Osteocyte (in vitro differentiated cells): ENCODE measurements at regions not wholly inside any gene's neighbourhood (a gene's known extent, or its start where the extent isn't known, plus 50 kb on each side); places are given as distances from the start of the nearest gene placed in this dataset.
"Not testable (repeated sequence)": the region's sequence is repeated elsewhere in the genome, so short reads cannot be mapped to it uniquely, and the experiment has no call there.

Experiments
- DNase-seq: peaks from one replicate; pipeline ENCODE4 v3.0.0; 2021; ENCODE audit warnings: mixed read lengths; ENCODE audit not compliant: unreplicated experiment; ENCODE audit errors: extremely low spot score
- H3K27ac Mint-ChIP-seq: one replicate; pipeline ENCODE4 v1.8.0; 2021; ENCODE audit warnings: mild to moderate bottlenecking, mixed read lengths; ENCODE audit not compliant: unreplicated experiment
- H3K27me3 Mint-ChIP-seq: one replicate; pipeline ENCODE4 v1.8.0; 2021; ENCODE audit warnings: mixed read lengths; ENCODE audit not compliant: unreplicated experiment
- H3K36me3 Mint-ChIP-seq: one replicate; pipeline ENCODE4 v1.8.0; 2021; ENCODE audit warnings: mixed read lengths; ENCODE audit not compliant: unreplicated experiment
- H3K4me1 Mint-ChIP-seq: one replicate; pipeline ENCODE4 v1.8.0; 2021; ENCODE audit warnings: mixed read lengths; ENCODE audit not compliant: unreplicated experiment
- H3K4me3 Mint-ChIP-seq: one replicate; pipeline ENCODE4 v1.8.0; 2021; ENCODE audit warnings: mild to moderate bottlenecking, moderate library complexity, mixed read lengths; ENCODE audit not compliant: unreplicated experiment
- H3K9me3 Mint-ChIP-seq: one replicate; pipeline ENCODE4 v1.8.0; 2021; ENCODE audit warnings: mixed read lengths; ENCODE audit not compliant: unreplicated experiment
- TF ChIP-seq, protein P1 (sequence below): fragments of 200-600 bp; sonication (generic); IDR thresholded peaks from 2 replicates; pipeline ENCODE4 v1.5.0; 2021; ENCODE audit warnings: antibody characterized with exemption, mild to moderate bottlenecking, moderate library complexity

DNA sequence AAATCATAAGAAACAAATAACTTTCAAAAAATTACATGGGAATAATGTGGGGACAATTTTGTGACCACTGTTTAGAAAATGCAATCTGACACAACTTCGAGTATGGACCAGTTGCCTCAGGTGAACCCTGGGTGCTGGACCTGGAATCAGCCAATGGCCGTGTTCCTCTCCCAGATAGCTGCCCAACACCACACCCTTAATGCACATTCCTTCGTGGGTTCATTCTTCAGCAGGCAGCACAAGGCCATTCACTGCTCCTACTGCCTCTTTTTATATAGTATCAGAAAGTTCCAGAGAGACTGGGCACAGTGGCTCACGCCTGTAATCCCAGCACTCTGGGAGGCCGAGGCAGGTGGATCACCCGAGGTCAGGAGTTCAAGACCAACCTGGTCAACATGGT is 89.1 kb upstream of the PARD3 start:
- no peaks in the 10 kb centered on the region for H3K9me3 Mint-ChIP-seq
- no peak overlapping the region for H3K4me3 Mint-ChIP-seq
- no peaks in the 10 kb centered on the region for H3K27me3 Mint-ChIP-seq
- no peak overlapping the region for H3K27ac Mint-ChIP-seq
- no peak for DNase-seq
- no peaks in the 10 kb centered on the region for H3K36me3 Mint-ChIP-seq
- TF ChIP-seq, protein P1, sequence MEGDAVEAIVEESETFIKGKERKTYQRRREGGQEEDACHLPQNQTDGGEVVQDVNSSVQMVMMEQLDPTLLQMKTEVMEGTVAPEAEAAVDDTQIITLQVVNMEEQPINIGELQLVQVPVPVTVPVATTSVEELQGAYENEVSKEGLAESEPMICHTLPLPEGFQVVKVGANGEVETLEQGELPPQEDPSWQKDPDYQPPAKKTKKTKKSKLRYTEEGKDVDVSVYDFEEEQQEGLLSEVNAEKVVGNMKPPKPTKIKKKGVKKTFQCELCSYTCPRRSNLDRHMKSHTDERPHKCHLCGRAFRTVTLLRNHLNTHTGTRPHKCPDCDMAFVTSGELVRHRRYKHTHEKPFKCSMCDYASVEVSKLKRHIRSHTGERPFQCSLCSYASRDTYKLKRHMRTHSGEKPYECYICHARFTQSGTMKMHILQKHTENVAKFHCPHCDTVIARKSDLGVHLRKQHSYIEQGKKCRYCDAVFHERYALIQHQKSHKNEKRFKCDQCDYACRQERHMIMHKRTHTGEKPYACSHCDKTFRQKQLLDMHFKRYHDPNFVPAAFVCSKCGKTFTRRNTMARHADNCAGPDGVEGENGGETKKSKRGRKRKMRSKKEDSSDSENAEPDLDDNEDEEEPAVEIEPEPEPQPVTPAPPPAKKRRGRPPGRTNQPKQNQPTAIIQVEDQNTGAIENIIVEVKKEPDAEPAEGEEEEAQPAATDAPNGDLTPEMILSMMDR, result no peak
- H3K4me1 Mint-ChIP-seq, result peaks cover 36% of the 10 kb centered on the region

DNA sequence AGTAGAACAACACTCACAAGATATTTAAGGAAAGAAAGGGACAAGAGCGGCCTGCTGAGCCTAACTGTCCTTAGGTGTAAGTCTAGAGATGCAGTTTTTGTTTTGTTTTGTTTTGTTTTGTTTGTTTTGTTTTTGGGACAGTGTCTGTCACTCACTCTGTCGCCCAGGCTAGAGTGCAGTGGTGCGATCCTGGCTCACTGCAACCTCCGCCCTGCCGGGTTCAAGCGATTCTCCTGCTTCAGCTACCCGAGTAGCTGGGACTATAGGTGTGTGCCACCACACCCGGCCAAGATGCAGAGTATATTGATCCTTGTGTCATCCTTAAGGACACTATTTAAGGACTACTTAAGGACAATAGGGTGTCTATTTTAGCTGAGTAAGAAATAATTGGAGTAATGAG is 84.1 kb upstream of the PARD3 start:
- Mint-ChIP-seq H3K4me3 (no peak overlapping the region), H3K9me3 (no peaks in the 10 kb centered on the region), H3K4me1 (peaks cover 8% of the 10 kb centered on the region), H3K27ac (no peak overlapping the region), H3K27me3 (peaks cover 2% of the 10 kb centered on the region), H3K36me3 (no peaks in the 10 kb centered on the region)
- TF ChIP-seq, protein P1, result no peak
- DNase-seq, result no peak

DNA sequence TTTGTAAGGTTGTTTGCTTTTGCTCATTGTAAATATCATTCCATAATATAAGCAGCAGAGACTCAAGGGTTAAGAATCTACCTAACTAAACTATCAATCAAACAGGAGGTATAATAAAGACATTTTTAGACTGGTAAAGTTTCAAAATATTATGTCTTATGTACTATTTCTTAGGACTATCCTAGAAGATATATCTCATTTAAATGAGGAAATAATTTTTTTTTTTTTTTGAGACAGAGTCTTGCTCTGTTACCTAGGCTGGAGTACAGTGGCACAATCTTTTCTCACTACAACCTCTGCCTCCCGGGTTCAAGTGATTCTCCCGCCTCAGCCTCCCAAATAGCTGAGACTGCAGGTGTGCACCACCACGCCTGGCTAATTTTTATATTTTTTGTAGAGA is 80.9 kb upstream of the PARD3 start:
- peaks cover 2% of the 10 kb centered on the region for H3K27me3 Mint-ChIP-seq
- DNase-seq, result no peak
- no peak overlapping the region for H3K27ac Mint-ChIP-seq
- H3K4me3 Mint-ChIP-seq, result no peak overlapping the region
- H3K4me1 Mint-ChIP-seq, result peaks cover 10% of the 10 kb centered on the region
- TF ChIP-seq, protein P1, result no peak
- H3K9me3 Mint-ChIP-seq, result no peaks in the 10 kb centered on the region
- no peaks in the 10 kb centered on the region for H3K36me3 Mint-ChIP-seq

DNA sequence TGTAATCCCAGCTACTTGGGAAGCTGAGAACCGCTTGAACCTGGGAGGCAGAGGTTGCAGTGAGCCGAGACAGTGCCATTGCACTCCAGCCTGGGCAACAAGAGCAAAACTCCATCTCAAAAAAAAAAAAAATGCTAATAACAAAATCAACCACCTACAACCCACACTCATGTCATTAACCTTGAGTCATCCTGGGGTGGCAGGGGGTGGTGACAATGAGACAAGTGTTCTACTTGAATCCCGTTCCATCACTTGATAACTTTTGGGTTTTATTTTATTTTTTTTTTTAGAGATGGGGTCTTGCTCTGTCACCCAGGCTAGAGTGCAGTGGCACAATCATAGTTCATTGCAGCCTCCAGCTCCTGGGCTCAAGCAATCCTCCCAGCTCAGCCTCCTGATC is 80.0 kb upstream of the PARD3 start:
- H3K4me3 Mint-ChIP-seq, H3K4me1 Mint-ChIP-seq, DNase-seq, H3K36me3 Mint-ChIP-seq, H3K9me3 Mint-ChIP-seq, H3K27me3 Mint-ChIP-seq, H3K27ac Mint-ChIP-seq: not testable (repeated sequence)

DNA sequence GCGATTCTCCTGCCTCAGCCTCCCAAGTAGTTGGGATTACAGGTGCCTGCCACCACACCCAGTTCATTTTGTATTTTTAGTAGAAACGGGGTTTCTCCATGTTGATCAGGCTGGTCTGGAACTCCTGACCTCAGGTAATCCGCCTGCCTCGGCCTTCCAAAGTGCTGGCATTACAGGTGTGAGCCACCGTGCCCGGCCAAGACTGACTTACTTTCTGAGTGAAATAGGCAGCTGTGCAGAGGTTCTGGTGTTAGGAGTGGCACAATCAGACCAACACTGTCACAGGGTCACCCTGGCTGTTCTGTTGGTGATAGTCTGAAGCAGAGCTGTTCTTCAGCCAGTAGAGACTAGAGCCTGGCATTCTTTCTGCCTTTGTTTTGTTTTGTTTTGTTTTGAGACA is 77.4 kb upstream of the PARD3 start:
- not testable (repeated sequence) for H3K4me3 Mint-ChIP-seq, DNase-seq

DNA sequence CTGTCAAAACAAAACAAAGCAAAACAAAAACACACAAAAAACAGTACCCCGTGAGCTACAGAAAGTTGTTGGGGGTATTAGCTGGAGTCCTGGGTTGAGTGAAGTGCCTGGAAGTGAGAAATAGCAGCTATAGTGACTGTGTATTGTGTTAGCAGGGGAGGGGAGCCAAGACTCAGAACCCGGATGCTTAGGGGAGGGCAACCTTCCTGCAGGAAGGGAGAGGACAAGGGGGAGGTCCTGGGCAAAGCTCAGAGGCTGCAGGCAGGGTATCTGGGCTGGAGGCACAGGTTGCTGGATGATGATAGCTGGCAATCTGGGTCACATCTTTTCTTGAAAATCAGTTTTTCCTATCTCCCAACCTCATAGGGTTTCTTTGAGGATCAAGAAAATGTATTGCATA is 75.8 kb upstream of the PARD3 start:
- Mint-ChIP-seq H3K4me1 (peaks cover 15% of the 10 kb centered on the region), H3K4me3 (no peak overlapping the region), H3K27ac (no peak overlapping the region), H3K9me3 (peaks cover 4% of the 10 kb centered on the region), H3K36me3 (peaks cover 2% of the 10 kb centered on the region), H3K27me3 (no peaks in the 10 kb centered on the region)
- TF ChIP-seq, protein P1, result no peak
- no peak for DNase-seq

More for the DNA sequence above, 77.4 kb upstream of the PARD3 start:
- H3K27me3 Mint-ChIP-seq, H3K36me3 Mint-ChIP-seq, H3K27ac Mint-ChIP-seq, H3K9me3 Mint-ChIP-seq: not testable (repeated sequence)
- H3K4me1 Mint-ChIP-seq, result peaks cover 11% of the 10 kb centered on the region
